ENCODE measurements at regions not wholly inside any gene's neighbourhood (a gene's known extent, or its start where the extent isn't known, plus 50 kb on each side); places are given as distances from the start of the nearest gene placed in this dataset.

DNA sequence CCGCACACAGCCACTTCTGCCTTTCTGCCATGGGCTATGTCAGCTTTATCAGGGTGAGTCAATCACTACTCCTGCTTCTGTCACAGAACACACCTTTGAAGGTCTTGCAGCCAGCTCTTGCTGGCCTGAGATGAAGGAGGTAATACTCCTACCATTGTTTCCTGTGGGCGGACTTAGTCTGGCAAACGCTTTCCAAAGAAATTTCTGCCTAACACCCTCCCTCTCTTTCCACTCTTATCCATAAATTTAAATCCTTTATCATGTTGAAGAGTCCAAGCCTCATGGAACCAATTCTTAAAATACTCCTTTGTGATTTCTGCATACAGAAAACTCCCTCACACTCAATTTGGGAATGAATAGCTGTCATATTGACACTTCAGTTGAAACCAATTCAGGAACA lies 633.1 kb upstream of the CHRM3 start:
- TF ChIP-seq, protein P1, sequence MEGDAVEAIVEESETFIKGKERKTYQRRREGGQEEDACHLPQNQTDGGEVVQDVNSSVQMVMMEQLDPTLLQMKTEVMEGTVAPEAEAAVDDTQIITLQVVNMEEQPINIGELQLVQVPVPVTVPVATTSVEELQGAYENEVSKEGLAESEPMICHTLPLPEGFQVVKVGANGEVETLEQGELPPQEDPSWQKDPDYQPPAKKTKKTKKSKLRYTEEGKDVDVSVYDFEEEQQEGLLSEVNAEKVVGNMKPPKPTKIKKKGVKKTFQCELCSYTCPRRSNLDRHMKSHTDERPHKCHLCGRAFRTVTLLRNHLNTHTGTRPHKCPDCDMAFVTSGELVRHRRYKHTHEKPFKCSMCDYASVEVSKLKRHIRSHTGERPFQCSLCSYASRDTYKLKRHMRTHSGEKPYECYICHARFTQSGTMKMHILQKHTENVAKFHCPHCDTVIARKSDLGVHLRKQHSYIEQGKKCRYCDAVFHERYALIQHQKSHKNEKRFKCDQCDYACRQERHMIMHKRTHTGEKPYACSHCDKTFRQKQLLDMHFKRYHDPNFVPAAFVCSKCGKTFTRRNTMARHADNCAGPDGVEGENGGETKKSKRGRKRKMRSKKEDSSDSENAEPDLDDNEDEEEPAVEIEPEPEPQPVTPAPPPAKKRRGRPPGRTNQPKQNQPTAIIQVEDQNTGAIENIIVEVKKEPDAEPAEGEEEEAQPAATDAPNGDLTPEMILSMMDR (IDR thresholded peaks at IDR 0.05; ENCODE audit: borderline replicate concordance, control extremely low read depth, extremely low read depth, insufficient read depth, missing control alignments) = no peak
- DNase-seq (ENCODE audit: low spot score) = no peak
- in situ Hi-C loops (cut with MboI; ENCODE audit: low sequenced_read_pairs, unreplicated experiment) = no loop called here

- TF ChIP-seq, protein P1 (IDR thresholded peaks at IDR 0.05; ENCODE audit: borderline replicate concordance, control extremely low read depth, extremely low read depth, insufficient read depth, missing control alignments) = no peak
- in situ Hi-C loops (cut with MboI; ENCODE audit: low sequenced_read_pairs, unreplicated experiment) = no loop called here
- DNase-seq (ENCODE audit: low spot score) = no peak
These were observed 634.0 kb upstream of the CHRM3 start for GRCh38 chr1:238752327-238752726.

DNA sequence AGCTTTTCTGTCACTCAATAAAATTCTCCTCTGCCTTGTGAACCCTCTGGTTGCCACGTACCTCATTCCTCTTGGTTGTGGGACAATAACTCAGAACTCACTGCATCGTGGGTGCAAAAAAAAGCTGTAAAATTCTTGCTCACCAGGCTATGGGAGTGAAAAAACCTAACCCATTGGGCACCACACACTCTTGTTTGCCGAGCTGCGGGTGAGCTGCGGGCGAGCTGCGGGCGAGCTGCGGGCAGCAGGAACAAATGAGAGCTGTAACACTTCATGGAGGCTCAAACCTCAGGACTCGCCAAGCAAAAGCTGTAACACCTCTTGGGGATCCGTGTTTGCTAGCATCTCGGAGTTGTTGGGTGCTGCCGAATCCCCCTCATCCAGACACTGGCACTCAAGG lies 641.3 kb upstream of the CHRM3 start:
- TF ChIP-seq, protein P1 (IDR thresholded peaks at IDR 0.05; ENCODE audit: borderline replicate concordance, control extremely low read depth, extremely low read depth, insufficient read depth, missing control alignments) = no peak
- in situ Hi-C loops (cut with MboI; ENCODE audit: low sequenced_read_pairs, unreplicated experiment) = no loop called here
- no peak for DNase-seq (ENCODE audit: low spot score)

GRCh38 chr1:238738892-238739291 lies 647.5 kb upstream of the CHRM3 start:
- TF ChIP-seq, protein P1 (IDR thresholded peaks at IDR 0.05; ENCODE audit: borderline replicate concordance, control extremely low read depth, extremely low read depth, insufficient read depth, missing control alignments) = no peak
- DNase-seq (ENCODE audit: low spot score) = no peak
- in situ Hi-C loops (cut with MboI; ENCODE audit: low sequenced_read_pairs, unreplicated experiment) = no loop called here

- in situ Hi-C loops (cut with MboI; ENCODE audit: low sequenced_read_pairs, unreplicated experiment) = no loop called here
- DNase-seq (ENCODE audit: low spot score) = no peak
- TF ChIP-seq, protein P1 (IDR thresholded peaks at IDR 0.05; ENCODE audit: borderline replicate concordance, control extremely low read depth, extremely low read depth, insufficient read depth, missing control alignments) = no peak
These were observed 658.7 kb upstream of the CHRM3 start for GRCh38 chr1:238727670-238728069.

DNA sequence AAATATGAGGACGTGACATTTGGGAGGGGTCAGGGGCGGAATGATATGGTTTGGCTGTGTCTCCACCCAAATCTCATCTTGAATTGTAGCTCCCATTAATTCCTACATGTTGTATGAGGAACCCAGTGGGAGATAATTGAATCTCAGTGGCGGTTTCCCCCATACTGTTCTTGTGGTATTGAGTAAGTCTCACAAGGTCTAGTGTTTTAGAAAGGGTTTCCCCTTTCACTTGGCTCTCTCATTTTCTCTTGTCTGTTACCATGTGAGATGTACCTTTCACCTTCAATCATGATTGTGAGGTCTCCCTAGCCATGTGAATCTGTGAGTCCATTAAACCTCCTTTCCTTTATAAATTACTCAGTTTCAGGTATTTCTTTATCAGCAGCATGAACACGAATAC lies 663.6 kb upstream of the CHRM3 start:
- no peak for DNase-seq (ENCODE audit: low spot score)
- in situ Hi-C loops (cut with MboI; ENCODE audit: low sequenced_read_pairs, unreplicated experiment) = no loop called here
- TF ChIP-seq, protein P1 (IDR thresholded peaks at IDR 0.05; ENCODE audit: borderline replicate concordance, control extremely low read depth, extremely low read depth, insufficient read depth, missing control alignments) = no peak

GRCh38 chr1:238710697-238711096 lies 675.7 kb upstream of the CHRM3 start:
- DNase-seq (ENCODE audit: low spot score) = no peak
- in situ Hi-C loops (cut with MboI; ENCODE audit: low sequenced_read_pairs, unreplicated experiment) = no loop called here
- TF ChIP-seq, protein P1 (IDR thresholded peaks at IDR 0.05; ENCODE audit: borderline replicate concordance, control extremely low read depth, extremely low read depth, insufficient read depth, missing control alignments) = no peak

Data from GM13976 (cell line).